Body of pancreas (tissue), 4 donors: ENCODE measurements at regions not wholly inside any gene's neighbourhood (a gene's known extent, or its start where the extent isn't known, plus 50 kb on each side); places are given as distances from the start of the nearest gene placed in this dataset.

Experiments used
- POLR2A ChIP-seq, 3 donors: fragments of 450-650 bp; IDR thresholded peaks; one replicate each; pipeline ENCODE4 v1.6.1; 2016; ENCODE audit warnings: antibody characterized with exemption in 3 of 3, mild to moderate bottlenecking in 2 of 3
- TF ChIP-seq, protein P1 (sequence below), 7 experiments: fragments of 450-650 bp in 4 of 7; fragments of 200-600 bp in 3 of 7; sonication (generic) in 3 of 7; IDR thresholded peaks; one replicate each; pipeline ENCODE4 v1.5.1; 2016 to 2019; ENCODE audit warnings: antibody characterized with exemption in 7 of 7

DNA sequence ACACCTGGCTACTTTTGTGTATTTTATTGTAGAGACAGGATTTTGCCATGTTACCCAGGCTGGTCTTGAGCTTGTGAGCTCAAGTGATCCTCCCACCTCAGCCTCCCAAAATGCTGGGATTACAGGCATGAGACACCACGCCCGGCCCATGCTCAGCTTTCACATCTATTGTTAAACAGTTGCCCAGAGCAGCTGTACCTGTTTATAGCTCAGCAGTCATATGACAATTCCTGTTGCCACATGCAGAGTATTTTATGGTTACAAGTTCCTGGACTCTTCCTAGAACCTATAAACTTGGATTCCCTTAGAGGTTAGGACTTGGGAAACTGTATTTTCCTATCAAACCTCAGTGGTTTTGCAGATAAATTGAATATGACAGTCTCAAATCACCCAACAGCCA is 188.3 kb upstream of the KCNG1 start:
- no peak for TF ChIP-seq POLR2A (IDR thresholded peaks at IDR 0.05)
- TF ChIP-seq, protein P1, sequence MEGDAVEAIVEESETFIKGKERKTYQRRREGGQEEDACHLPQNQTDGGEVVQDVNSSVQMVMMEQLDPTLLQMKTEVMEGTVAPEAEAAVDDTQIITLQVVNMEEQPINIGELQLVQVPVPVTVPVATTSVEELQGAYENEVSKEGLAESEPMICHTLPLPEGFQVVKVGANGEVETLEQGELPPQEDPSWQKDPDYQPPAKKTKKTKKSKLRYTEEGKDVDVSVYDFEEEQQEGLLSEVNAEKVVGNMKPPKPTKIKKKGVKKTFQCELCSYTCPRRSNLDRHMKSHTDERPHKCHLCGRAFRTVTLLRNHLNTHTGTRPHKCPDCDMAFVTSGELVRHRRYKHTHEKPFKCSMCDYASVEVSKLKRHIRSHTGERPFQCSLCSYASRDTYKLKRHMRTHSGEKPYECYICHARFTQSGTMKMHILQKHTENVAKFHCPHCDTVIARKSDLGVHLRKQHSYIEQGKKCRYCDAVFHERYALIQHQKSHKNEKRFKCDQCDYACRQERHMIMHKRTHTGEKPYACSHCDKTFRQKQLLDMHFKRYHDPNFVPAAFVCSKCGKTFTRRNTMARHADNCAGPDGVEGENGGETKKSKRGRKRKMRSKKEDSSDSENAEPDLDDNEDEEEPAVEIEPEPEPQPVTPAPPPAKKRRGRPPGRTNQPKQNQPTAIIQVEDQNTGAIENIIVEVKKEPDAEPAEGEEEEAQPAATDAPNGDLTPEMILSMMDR (IDR thresholded peaks at IDR 0.05): no peak
